SK-N-SH (cell line): ENCODE measurements at regions not wholly inside any gene's neighbourhood (a gene's known extent, or its start where the extent isn't known, plus 50 kb on each side); places are given as distances from the start of the nearest gene placed in this dataset.

ENCODE experiments used
- POLR2AphosphoS5 ChIP-seq: IDR thresholded peaks from 2 replicates; pipeline ENCODE4 v1.6.1; 2012; ENCODE audit warnings: low read depth, low read length
- RAD21 ChIP-seq: IDR thresholded peaks from 2 replicates; pipeline ENCODE4 v1.6.1; 2012; ENCODE audit warnings: mild to moderate bottlenecking, low read length
- TAF1 ChIP-seq: IDR thresholded peaks from 2 replicates; pipeline ENCODE4 v1.6.1; 2012; ENCODE audit warnings: low read depth, mild to moderate bottlenecking, low read length, moderate library complexity, borderline replicate concordance
- TCF12 ChIP-seq: IDR thresholded peaks from 2 replicates; pipeline ENCODE4 v1.4.0; 2012
- USF1 ChIP-seq: IDR thresholded peaks from 2 replicates; pipeline ENCODE4 v1.4.0; 2012; ENCODE audit warnings: low read depth, borderline replicate concordance
- TF ChIP-seq, protein P1 (sequence below): fragments of 200-600 bp; sonication (generic); IDR thresholded peaks from 2 replicates; pipeline ENCODE4 v1.6.1; 2017; ENCODE audit warnings: antibody characterized with exemption, mild to moderate bottlenecking, moderate library complexity

DNA sequence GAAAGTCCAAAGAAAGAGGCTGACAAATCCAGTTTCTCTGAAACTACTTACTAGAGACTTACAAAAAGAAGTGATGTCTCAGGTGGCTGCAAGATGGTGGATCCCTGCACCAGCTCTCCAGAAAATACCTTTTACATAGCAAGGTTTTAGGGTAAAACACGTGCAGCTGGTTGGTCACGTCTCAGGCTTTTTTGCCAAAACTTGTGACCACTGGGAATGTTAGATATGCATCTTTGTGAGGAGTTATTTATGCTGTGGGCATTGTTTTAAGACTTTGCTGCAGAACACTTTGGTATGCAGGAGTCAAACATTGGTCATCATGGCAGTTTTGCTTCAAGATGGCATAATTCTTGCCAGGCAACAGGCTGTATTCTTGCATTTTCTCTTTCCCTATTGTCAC lies 1352.8 kb downstream of the REEP3 start:
- TF ChIP-seq, protein P1, sequence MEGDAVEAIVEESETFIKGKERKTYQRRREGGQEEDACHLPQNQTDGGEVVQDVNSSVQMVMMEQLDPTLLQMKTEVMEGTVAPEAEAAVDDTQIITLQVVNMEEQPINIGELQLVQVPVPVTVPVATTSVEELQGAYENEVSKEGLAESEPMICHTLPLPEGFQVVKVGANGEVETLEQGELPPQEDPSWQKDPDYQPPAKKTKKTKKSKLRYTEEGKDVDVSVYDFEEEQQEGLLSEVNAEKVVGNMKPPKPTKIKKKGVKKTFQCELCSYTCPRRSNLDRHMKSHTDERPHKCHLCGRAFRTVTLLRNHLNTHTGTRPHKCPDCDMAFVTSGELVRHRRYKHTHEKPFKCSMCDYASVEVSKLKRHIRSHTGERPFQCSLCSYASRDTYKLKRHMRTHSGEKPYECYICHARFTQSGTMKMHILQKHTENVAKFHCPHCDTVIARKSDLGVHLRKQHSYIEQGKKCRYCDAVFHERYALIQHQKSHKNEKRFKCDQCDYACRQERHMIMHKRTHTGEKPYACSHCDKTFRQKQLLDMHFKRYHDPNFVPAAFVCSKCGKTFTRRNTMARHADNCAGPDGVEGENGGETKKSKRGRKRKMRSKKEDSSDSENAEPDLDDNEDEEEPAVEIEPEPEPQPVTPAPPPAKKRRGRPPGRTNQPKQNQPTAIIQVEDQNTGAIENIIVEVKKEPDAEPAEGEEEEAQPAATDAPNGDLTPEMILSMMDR: no peak
- no peak for TF ChIP-seq USF1
- no peak for TF ChIP-seq TCF12
- TF ChIP-seq TAF1: no peak
- TF ChIP-seq POLR2AphosphoS5: no peak
- no peak for TF ChIP-seq RAD21
